GM06990 (cell line): ENCODE measurements at regions not wholly inside any gene's neighbourhood (a gene's known extent, or its start where the extent isn't known, plus 50 kb on each side); places are given as distances from the start of the nearest gene placed in this dataset.

Experiments
- DNase-seq: peaks from one replicate; pipeline ENCODE4 v3.0.0-alpha.2; 2011; ENCODE audit not compliant: insufficient read length; ENCODE audit errors: extremely low read depth
- H3K27me3 ChIP-seq: replicated peaks from 2 replicates; pipeline ENCODE4 v1.6.0; 2011; ENCODE audit warnings: low read length; ENCODE audit not compliant: control insufficient read depth, insufficient read depth
- H3K36me3 ChIP-seq: 2 replicates; pipeline ENCODE4 v1.5.1; 2011; ENCODE audit warnings: low read length; ENCODE audit not compliant: control insufficient read depth, insufficient read depth
- H3K4me3 ChIP-seq: replicated peaks from 2 replicates; pipeline ENCODE4 v1.5.1; 2011; ENCODE audit warnings: low read depth, mild to moderate bottlenecking, control low read depth, low read length
- TF ChIP-seq, protein P1 (sequence below): IDR thresholded peaks from 2 replicates; pipeline ENCODE4 v1.5.1; 2011; ENCODE audit warnings: low read length, control low read depth, mild to moderate bottlenecking, inconsistent platforms; ENCODE audit not compliant: insufficient read depth, poor library complexity, severe bottlenecking

- DNase-seq = no peak
- Histone ChIP-seq H3K27me3 (no peaks in the 10 kb centered on the region), H3K4me3 (no peak overlapping the region), H3K36me3 (peaks cover 2% of the 10 kb centered on the region)
- TF ChIP-seq, protein P1, sequence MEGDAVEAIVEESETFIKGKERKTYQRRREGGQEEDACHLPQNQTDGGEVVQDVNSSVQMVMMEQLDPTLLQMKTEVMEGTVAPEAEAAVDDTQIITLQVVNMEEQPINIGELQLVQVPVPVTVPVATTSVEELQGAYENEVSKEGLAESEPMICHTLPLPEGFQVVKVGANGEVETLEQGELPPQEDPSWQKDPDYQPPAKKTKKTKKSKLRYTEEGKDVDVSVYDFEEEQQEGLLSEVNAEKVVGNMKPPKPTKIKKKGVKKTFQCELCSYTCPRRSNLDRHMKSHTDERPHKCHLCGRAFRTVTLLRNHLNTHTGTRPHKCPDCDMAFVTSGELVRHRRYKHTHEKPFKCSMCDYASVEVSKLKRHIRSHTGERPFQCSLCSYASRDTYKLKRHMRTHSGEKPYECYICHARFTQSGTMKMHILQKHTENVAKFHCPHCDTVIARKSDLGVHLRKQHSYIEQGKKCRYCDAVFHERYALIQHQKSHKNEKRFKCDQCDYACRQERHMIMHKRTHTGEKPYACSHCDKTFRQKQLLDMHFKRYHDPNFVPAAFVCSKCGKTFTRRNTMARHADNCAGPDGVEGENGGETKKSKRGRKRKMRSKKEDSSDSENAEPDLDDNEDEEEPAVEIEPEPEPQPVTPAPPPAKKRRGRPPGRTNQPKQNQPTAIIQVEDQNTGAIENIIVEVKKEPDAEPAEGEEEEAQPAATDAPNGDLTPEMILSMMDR = no peak
Measured at GRCh38 chr14:71593966-71594365, 338.3 kb upstream of the RGS6 start.

- no peak for DNase-seq
- no peak overlapping the region for H3K4me3 ChIP-seq
- peaks cover 2% of the 10 kb centered on the region for H3K36me3 ChIP-seq
- no peaks in the 10 kb centered on the region for H3K27me3 ChIP-seq
- TF ChIP-seq, protein P1 = no peak
Measured at GRCh38 chr14:71594821-71595220, 337.4 kb upstream of the RGS6 start.

GRCh38 chr14:71595441-71595840, 336.8 kb upstream of the RGS6 start:
- peaks cover 2% of the 10 kb centered on the region for H3K36me3 ChIP-seq

DNA sequence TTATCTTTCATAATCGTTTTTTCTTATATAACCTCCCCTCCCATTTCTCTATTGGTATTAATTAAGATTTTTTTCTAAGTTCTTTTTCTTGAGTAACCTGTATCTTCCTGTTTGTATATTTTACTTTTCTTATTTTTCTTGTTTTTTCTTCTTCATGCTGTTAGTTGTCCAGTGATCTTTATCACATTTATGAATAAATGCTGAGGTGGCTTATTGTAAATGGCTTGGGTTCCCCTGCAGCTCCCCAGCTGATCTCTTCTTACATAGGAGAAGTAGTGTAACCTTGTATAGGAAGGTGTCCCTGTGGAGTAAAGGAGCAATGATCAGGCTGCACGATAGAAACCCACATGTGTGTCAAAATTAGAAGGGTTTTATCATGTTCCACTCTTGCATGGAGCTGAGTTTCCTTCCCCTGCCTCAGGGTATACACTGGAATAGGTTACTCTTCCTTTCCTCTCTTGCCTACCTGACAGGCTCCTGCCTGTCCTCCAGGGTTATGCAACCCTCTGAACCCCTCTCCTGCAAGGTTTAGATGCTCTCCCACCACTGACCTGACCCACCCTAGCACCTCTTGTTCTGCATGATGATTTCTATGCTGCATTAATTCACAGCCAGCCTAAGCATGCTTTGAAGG, 334.8 kb upstream of the RGS6 start:
- no peak overlapping the region for H3K4me3 ChIP-seq
- peaks cover 2% of the 10 kb centered on the region for H3K36me3 ChIP-seq
- no peaks in the 10 kb centered on the region for H3K27me3 ChIP-seq
- DNase-seq = no peak
- TF ChIP-seq, protein P1 = no peak

More at GRCh38 chr14:71595441-71595840, 336.8 kb upstream of the RGS6 start:
- DNase-seq = no peak
- no peaks in the 10 kb centered on the region for H3K27me3 ChIP-seq
- H3K4me3 ChIP-seq = no peak overlapping the region
- TF ChIP-seq, protein P1 = no peak

DNA sequence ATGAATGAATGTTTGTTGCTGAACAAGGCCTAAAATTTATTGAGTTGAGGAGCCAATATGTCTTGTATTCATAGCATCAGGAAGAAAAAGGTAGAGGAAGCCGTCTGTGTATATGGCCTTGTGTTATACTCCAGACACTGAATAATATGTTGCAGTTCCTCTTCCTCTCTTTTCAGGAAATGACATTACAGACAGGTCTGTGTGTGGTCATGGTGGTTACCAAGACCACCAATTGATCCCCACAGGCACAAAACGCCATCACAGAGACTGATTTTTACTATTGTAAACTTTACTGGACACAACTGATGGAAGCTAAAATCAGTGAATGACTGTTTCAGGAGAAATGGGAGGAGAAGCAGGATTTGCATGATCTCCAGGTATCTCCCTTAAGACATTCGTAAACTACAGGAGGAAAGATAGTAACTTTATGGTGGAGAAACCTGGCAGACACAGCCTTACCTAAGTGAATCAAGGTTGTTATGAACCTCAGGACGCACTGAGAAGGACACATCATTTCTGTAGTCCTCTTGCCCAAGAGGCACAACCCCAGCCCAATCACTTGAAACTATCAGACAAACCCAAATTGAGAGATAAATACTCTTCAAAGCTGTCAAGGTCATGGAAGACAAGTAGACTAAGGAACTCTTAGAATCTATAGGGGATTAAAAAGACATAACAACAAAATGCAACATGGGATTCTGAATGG, 334.1 kb upstream of the RGS6 start:
- Histone ChIP-seq H3K27me3 (no peaks in the 10 kb centered on the region), H3K36me3 (peaks cover 2% of the 10 kb centered on the region), H3K4me3 (no peak overlapping the region)
- peak; percentile 57 for DNase-seq
- TF ChIP-seq, protein P1 = no peak
